Left lung (tissue), 4 donors: ENCODE measurements at regions not wholly inside any gene's neighbourhood (a gene's known extent, or its start where the extent isn't known, plus 50 kb on each side); places are given as distances from the start of the nearest gene placed in this dataset.
A peak's percentile ranks its signal among the peaks of the same experiment; 100 is the strongest.

Experiments
- ATAC-seq: fragments of 200-7000 bp; cut with Tn5 transposase; one replicate; pipeline ENCODE4 v1.9.1; 2020; ENCODE audit warnings: moderate library complexity
- DNase-seq, 4 donors: peaks; one replicate each; pipeline ENCODE4 v3.0.0-alpha.2; 2013 to 2020
- H3K27ac ChIP-seq, 2 donors: fragments of 200-600 bp; sonication (generic) in 1 of 2; one replicate each; pipeline versions ENCODE4 v1.5.0 to v1.8.0; 2020 to 2021
- H3K27me3 ChIP-seq, 2 donors: fragments of 200-600 bp; sonication (generic) in 1 of 2; one replicate each; pipeline versions ENCODE4 v1.5.0 to v1.8.0; 2020 to 2021
- H3K36me3 ChIP-seq, 2 donors: fragments of 200-600 bp; sonication (generic) in 1 of 2; one replicate each; pipeline versions ENCODE4 v1.5.0 to v1.8.0; 2020 to 2021
- H3K4me1 ChIP-seq, 2 donors: fragments of 200-600 bp; one replicate each; pipeline ENCODE4 v1.8.0; 2021
- H3K4me3 ChIP-seq, 2 donors: fragments of 200-600 bp; sonication (generic) in 1 of 2; one replicate each; pipeline versions ENCODE4 v1.5.0 to v1.8.0; 2020 to 2021; ENCODE audit warnings: mild to moderate bottlenecking in 1 of 2
- H3K9me3 ChIP-seq, 2 donors: fragments of 200-600 bp; sonication (generic) in 1 of 2; one replicate each; pipeline versions ENCODE4 v1.5.0 to v1.8.0; 2020 to 2021
- intact Hi-C, 2 donors: fragments of 100-400 bp; cut with DNase I; formaldehyde crosslinking; loops; one replicate each; pipeline versions ENCODE4 v1.11.2 to v1.14.2; 2022
- TF ChIP-seq, protein P1 (sequence below), 2 donors: fragments of 200-600 bp; sonication (generic) in 1 of 2; IDR thresholded peaks; one replicate each; pipeline versions ENCODE4 v1.5.0 to v1.8.0; 2021; ENCODE audit warnings: antibody characterized with exemption in 2 of 2
- donor health status: DM: no; HTN: yes; CAD: no.
- donor health status: DM: no; HTN: no; CAD: no.

GRCh38 chr4:104826171-104826570 lies 320.5 kb upstream of the TET2 start:
- ATAC-seq (no peak), DNase-seq (no peak)
- Histone ChIP-seq H3K36me3 (no peaks in the 10 kb centered on the region), H3K27ac (no peak overlapping the region), H3K4me1 (no peaks in the 10 kb centered on the region), H3K4me3 (no peak overlapping the region), H3K9me3 (no peaks in the 10 kb centered on the region), H3K27me3 (no peaks in the 10 kb centered on the region)
- intact Hi-C loops = no loop called here
- TF ChIP-seq, protein P1, sequence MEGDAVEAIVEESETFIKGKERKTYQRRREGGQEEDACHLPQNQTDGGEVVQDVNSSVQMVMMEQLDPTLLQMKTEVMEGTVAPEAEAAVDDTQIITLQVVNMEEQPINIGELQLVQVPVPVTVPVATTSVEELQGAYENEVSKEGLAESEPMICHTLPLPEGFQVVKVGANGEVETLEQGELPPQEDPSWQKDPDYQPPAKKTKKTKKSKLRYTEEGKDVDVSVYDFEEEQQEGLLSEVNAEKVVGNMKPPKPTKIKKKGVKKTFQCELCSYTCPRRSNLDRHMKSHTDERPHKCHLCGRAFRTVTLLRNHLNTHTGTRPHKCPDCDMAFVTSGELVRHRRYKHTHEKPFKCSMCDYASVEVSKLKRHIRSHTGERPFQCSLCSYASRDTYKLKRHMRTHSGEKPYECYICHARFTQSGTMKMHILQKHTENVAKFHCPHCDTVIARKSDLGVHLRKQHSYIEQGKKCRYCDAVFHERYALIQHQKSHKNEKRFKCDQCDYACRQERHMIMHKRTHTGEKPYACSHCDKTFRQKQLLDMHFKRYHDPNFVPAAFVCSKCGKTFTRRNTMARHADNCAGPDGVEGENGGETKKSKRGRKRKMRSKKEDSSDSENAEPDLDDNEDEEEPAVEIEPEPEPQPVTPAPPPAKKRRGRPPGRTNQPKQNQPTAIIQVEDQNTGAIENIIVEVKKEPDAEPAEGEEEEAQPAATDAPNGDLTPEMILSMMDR (IDR thresholded peaks at IDR 0.05) = no peak

DNA sequence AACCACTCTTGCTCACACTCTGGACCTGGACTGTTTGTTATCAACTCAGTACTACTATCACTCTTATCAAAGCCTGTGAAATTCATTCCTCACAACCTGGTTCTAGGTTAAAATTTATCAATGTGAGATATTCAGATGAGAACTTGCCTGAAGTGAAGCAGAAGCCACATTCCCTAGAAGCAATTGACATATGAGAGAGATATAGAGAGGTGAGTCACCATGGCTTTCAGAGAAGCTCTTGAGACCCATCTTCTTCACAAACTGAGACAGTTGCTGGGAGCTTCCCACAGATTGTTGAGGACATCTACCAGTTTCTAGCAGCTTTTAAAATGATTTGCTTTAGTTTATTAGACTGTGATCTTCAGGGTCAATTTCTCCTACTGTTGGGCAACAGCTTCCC lies 316.9 kb upstream of the TET2 start:
- Histone ChIP-seq H3K4me3 (no peak overlapping the region), H3K4me1 (no peaks in the 10 kb centered on the region), H3K9me3 (no peaks in the 10 kb centered on the region), H3K27ac (no peak overlapping the region), H3K36me3 (no peaks in the 10 kb centered on the region), H3K27me3 (no peaks in the 10 kb centered on the region)
- no peak for ATAC-seq
- intact Hi-C loops = no loop called here
- TF ChIP-seq, protein P1 (IDR thresholded peaks at IDR 0.05) = no peak
- no peak for DNase-seq

GRCh38 chr4:104848597-104849225 lies 298.0 kb upstream of the TET2 start:
- H3K4me3 ChIP-seq = no peak overlapping the region
- no peaks in the 10 kb centered on the region for H3K27me3 ChIP-seq
- intact Hi-C loops = no loop called here
- no peak overlapping the region for H3K27ac ChIP-seq
- TF ChIP-seq, protein P1 (IDR thresholded peaks at IDR 0.05) = no peak
- no peaks in the 10 kb centered on the region for H3K36me3 ChIP-seq
- H3K9me3 ChIP-seq = no peaks in the 10 kb centered on the region
- H3K4me1 ChIP-seq = no peaks in the 10 kb centered on the region
- ATAC-seq = no peak
- no peak for DNase-seq

DNA sequence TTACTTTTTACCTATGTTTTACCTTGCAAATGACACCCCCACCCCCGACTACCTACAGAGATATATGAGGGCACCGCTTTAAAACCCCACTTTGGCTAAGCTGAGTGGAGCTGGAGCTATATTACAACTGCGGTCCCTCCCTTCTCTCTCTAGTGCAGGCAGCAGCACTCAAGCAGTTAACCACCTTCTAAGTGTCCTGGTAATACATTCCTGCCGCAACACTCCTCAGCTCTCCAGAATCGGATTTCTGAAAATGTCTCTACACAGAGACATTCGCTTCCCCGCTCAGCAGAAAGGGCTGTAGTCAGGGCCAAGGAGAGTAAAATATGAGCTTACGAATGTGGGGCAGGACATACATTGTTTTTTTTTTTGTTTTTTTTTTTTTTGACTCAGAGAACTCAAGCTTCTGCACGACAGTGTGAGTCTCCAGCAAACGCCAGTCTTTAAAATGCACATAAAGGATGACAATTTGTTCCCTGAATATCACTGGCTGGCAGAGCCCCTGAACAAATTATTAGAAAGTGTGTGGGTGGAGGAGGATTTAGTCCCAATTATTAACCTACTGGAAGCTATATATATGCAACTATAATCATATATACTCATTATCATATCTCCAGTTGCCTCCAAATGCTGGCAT lies 287.0 kb upstream of the TET2 start:
- H3K27ac ChIP-seq = no peak overlapping the region
- intact Hi-C loops = no loop called here
- H3K4me1 ChIP-seq = no peaks in the 10 kb centered on the region
- no peaks in the 10 kb centered on the region for H3K36me3 ChIP-seq
- peak; percentile 95 for ATAC-seq
- peak in 1 of 4 donors; percentile 10 for DNase-seq
- no peaks in the 10 kb centered on the region for H3K27me3 ChIP-seq
- TF ChIP-seq, protein P1 (IDR thresholded peaks at IDR 0.05) = no peak
- H3K4me3 ChIP-seq = no peak overlapping the region
- H3K9me3 ChIP-seq = peaks cover 0 to 8% of the 10 kb centered on the region in 2 donors

GRCh38 chr4:104860238-104861123 lies 286.2 kb upstream of the TET2 start:
- Histone ChIP-seq H3K4me1 (no peaks in the 10 kb centered on the region), H3K36me3 (no peaks in the 10 kb centered on the region), H3K4me3 (no peak overlapping the region), H3K9me3 (peaks cover 0 to 8% of the 10 kb centered on the region in 2 donors), H3K27me3 (no peaks in the 10 kb centered on the region), H3K27ac (no peak overlapping the region)
- ATAC-seq (peak; percentile 97), DNase-seq (peak in 2 of 4 donors; percentile 57 to 70)
- TF ChIP-seq, protein P1 (IDR thresholded peaks at IDR 0.05) = peak; percentile 77 to 90
- intact Hi-C loops = no loop called here
